Esophagus squamous epithelium (tissue), 4 donors: ENCODE measurements at regions not wholly inside any gene's neighbourhood (a gene's known extent, or its start where the extent isn't known, plus 50 kb on each side); places are given as distances from the start of the nearest gene placed in this dataset.

Experiments
- POLR2A ChIP-seq, 4 donors: fragments of 450-650 bp; IDR thresholded peaks; one replicate each; pipeline ENCODE4 v1.6.1; 2017; ENCODE audit warnings: antibody characterized with exemption in 4 of 4, mild to moderate bottlenecking in 4 of 4, moderate library complexity in 3 of 4
- TF ChIP-seq, protein P1 (sequence below), 6 experiments: fragments of 450-650 bp in 4 of 6; fragments of 200-600 bp in 2 of 6; sonication (generic) in 2 of 6; IDR thresholded peaks; one replicate each; pipeline ENCODE4 v1.5.1; 2016 to 2019; ENCODE audit warnings: antibody characterized with exemption in 6 of 6, mild to moderate bottlenecking in 4 of 6, moderate library complexity in 4 of 6

DNA sequence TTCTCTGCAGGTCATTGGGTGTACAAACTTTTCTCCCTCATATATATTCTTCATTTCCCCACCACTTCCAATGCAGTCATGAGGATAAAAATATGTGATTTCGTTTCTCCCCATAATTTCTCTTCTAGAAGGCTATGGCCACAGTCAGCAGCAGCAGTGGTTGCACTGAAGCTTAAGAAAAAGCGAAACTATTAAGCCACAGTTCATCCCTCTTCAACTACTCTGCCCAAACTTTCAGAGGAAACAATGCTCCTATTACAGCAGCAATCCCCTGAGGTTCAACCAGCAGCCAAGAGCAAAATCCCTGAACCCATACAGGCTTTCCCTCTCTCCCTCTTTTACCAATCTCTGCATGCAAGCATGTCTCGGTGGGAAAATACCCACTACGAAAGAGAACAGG lies 298.6 kb downstream of the DHX15 start:
- TF ChIP-seq, protein P1, sequence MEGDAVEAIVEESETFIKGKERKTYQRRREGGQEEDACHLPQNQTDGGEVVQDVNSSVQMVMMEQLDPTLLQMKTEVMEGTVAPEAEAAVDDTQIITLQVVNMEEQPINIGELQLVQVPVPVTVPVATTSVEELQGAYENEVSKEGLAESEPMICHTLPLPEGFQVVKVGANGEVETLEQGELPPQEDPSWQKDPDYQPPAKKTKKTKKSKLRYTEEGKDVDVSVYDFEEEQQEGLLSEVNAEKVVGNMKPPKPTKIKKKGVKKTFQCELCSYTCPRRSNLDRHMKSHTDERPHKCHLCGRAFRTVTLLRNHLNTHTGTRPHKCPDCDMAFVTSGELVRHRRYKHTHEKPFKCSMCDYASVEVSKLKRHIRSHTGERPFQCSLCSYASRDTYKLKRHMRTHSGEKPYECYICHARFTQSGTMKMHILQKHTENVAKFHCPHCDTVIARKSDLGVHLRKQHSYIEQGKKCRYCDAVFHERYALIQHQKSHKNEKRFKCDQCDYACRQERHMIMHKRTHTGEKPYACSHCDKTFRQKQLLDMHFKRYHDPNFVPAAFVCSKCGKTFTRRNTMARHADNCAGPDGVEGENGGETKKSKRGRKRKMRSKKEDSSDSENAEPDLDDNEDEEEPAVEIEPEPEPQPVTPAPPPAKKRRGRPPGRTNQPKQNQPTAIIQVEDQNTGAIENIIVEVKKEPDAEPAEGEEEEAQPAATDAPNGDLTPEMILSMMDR (IDR thresholded peaks at IDR 0.05): no peak
- TF ChIP-seq POLR2A (IDR thresholded peaks at IDR 0.05): no peak
